ENCODE measurements at regions not wholly inside any gene's neighbourhood (a gene's known extent, or its start where the extent isn't known, plus 50 kb on each side); places are given as distances from the start of the nearest gene placed in this dataset.

- DNase-seq (ENCODE audit: low read depth in 2 of 3, low spot score in 2 of 3) = no peak
Measured at GRCh38 chr18:42611134-42611533, 504.4 kb downstream of the RIT2 start.

GRCh38 chr18:42614619-42615293 lies 500.7 kb downstream of the RIT2 start:
- no peak for DNase-seq (ENCODE audit: low read depth in 2 of 3, low spot score in 2 of 3)

- DNase-seq (ENCODE audit: low read depth in 2 of 3, low spot score in 2 of 3) = no peak
Measured at GRCh38 chr18:42617221-42617620, 498.3 kb downstream of the RIT2 start.

GRCh38 chr18:42619771-42620170 lies 495.7 kb downstream of the RIT2 start:
- no peak for DNase-seq (ENCODE audit: low read depth in 2 of 3, low spot score in 2 of 3)

- DNase-seq (ENCODE audit: low read depth in 2 of 3, low spot score in 2 of 3) = no peak
Measured at GRCh38 chr18:42620657-42621056, 494.8 kb downstream of the RIT2 start.

GRCh38 chr18:42623935-42624334 lies 491.6 kb downstream of the RIT2 start:
- DNase-seq (ENCODE audit: low read depth in 2 of 3, low spot score in 2 of 3) = no peak

- DNase-seq (ENCODE audit: low read depth in 2 of 3, low spot score in 2 of 3) = no peak
Measured at GRCh38 chr18:42632801-42633200, 482.7 kb downstream of the RIT2 start.

GRCh38 chr18:42635378-42636048 lies 480.0 kb downstream of the RIT2 start:
- no peak for DNase-seq (ENCODE audit: low read depth in 2 of 3, low spot score in 2 of 3)

GRCh38 chr18:42636309-42636708 lies 479.2 kb downstream of the RIT2 start:
- no peak for DNase-seq (ENCODE audit: low read depth in 2 of 3, low spot score in 2 of 3)

GRCh38 chr18:42640160-42640559 lies 475.3 kb downstream of the RIT2 start:
- DNase-seq (ENCODE audit: low read depth in 2 of 3, low spot score in 2 of 3) = no peak

- no peak for DNase-seq (ENCODE audit: low read depth in 2 of 3, low spot score in 2 of 3)
Measured at GRCh38 chr18:42641996-42642395, 473.5 kb downstream of the RIT2 start.

GRCh38 chr18:42644729-42645131 lies 470.8 kb downstream of the RIT2 start:
- DNase-seq (ENCODE audit: low read depth in 2 of 3, low spot score in 2 of 3) = no peak

GRCh38 chr18:42649331-42650035 lies 466.0 kb downstream of the RIT2 start:
- no peak for DNase-seq (ENCODE audit: low read depth in 2 of 3, low spot score in 2 of 3)

- no peak for DNase-seq (ENCODE audit: low read depth in 2 of 3, low spot score in 2 of 3)
Measured at GRCh38 chr18:42654556-42654955, 460.9 kb downstream of the RIT2 start.

GRCh38 chr18:42657551-42657950 lies 457.9 kb downstream of the RIT2 start:
- DNase-seq (ENCODE audit: low read depth in 2 of 3, low spot score in 2 of 3) = no peak

- no peak for DNase-seq (ENCODE audit: low read depth in 2 of 3, low spot score in 2 of 3)
Measured at GRCh38 chr18:42658171-42658570, 457.3 kb downstream of the RIT2 start.

- DNase-seq (ENCODE audit: low read depth in 2 of 3, low spot score in 2 of 3) = no peak
Measured at GRCh38 chr18:42659187-42659586, 456.3 kb downstream of the RIT2 start.

GRCh38 chr18:42670860-42671259 lies 444.6 kb downstream of the RIT2 start:
- DNase-seq (ENCODE audit: low read depth in 2 of 3, low spot score in 2 of 3) = no peak

- DNase-seq (ENCODE audit: low read depth in 2 of 3, low spot score in 2 of 3) = no peak
Measured at GRCh38 chr18:42675810-42676209, 439.7 kb downstream of the RIT2 start.

GRCh38 chr18:42683094-42683493 lies 432.4 kb downstream of the RIT2 start:
- no peak for DNase-seq (ENCODE audit: low read depth in 2 of 3, low spot score in 2 of 3)

- DNase-seq (ENCODE audit: low read depth in 2 of 3, low spot score in 2 of 3) = no peak
Measured at GRCh38 chr18:42689310-42689709, 426.2 kb downstream of the RIT2 start.
